GM21619 (cell line): ENCODE measurements at regions not wholly inside any gene's neighbourhood (a gene's known extent, or its start where the extent isn't known, plus 50 kb on each side); places are given as distances from the start of the nearest gene placed in this dataset.

ENCODE experiments used
- ATAC-seq: cut with Tn5 transposase; IDR thresholded peaks from one replicate; pipeline ENCODE4 v1.9.1; 2021; ENCODE audit not compliant: unreplicated experiment

- ATAC-seq: no peak
Measured at GRCh38 chr9:85213650-85214607, 527.8 kb downstream of the AGTPBP1 start.

- no peak for ATAC-seq
Measured at GRCh38 chr9:85212887-85213286, 528.9 kb downstream of the AGTPBP1 start.

GRCh38 chr9:85212209-85212608 lies 529.5 kb downstream of the AGTPBP1 start:
- no peak for ATAC-seq

- no peak for ATAC-seq
Measured at GRCh38 chr9:85208666-85209065, 533.1 kb downstream of the AGTPBP1 start.

- ATAC-seq: no peak
Measured at GRCh38 chr9:85204176-85204575, 534.6 kb downstream of the NTRK2 start.

GRCh38 chr9:85202596-85202995 lies 533.1 kb downstream of the NTRK2 start:
- no peak for ATAC-seq

GRCh38 chr9:85200726-85201404 lies 531.3 kb downstream of the NTRK2 start:
- no peak for ATAC-seq

GRCh38 chr9:85199866-85200495 lies 530.5 kb downstream of the NTRK2 start:
- no peak for ATAC-seq

- ATAC-seq: no peak
Measured at GRCh38 chr9:85192750-85193149, 523.2 kb downstream of the NTRK2 start.

GRCh38 chr9:85186218-85186585 lies 516.7 kb downstream of the NTRK2 start:
- ATAC-seq: no peak

- no peak for ATAC-seq
Measured at GRCh38 chr9:85185486-85186217, 516.1 kb downstream of the NTRK2 start.

GRCh38 chr9:85182383-85182782 lies 512.9 kb downstream of the NTRK2 start:
- no peak for ATAC-seq

GRCh38 chr9:85178474-85178873 lies 508.9 kb downstream of the NTRK2 start:
- ATAC-seq: no peak

- no peak for ATAC-seq
Measured at GRCh38 chr9:85173967-85174366, 504.4 kb downstream of the NTRK2 start.

GRCh38 chr9:85172001-85172978 lies 502.8 kb downstream of the NTRK2 start:
- no peak for ATAC-seq

GRCh38 chr9:85171163-85171562 lies 501.6 kb downstream of the NTRK2 start:
- no peak for ATAC-seq

GRCh38 chr9:85168412-85168811 lies 498.9 kb downstream of the NTRK2 start:
- no peak for ATAC-seq

GRCh38 chr9:85167146-85167545 lies 497.6 kb downstream of the NTRK2 start:
- no peak for ATAC-seq

GRCh38 chr9:85163825-85164224 lies 494.3 kb downstream of the NTRK2 start:
- ATAC-seq: no peak

- no peak for ATAC-seq
Measured at GRCh38 chr9:85163415-85163814, 493.9 kb downstream of the NTRK2 start.
